ENCODE measurements at regions not wholly inside any gene's neighbourhood (a gene's known extent, or its start where the extent isn't known, plus 50 kb on each side); places are given as distances from the start of the nearest gene placed in this dataset.
"Not testable (repeated sequence)": the region's sequence is repeated elsewhere in the genome, so short reads cannot be mapped to it uniquely, and the experiment has no call there.

GRCh38 chr4:23083391-23083790, 390.7 kb downstream of the GBA3 start:
- H3K36me3 Mint-ChIP-seq: no peaks in the 10 kb centered on the region
- H3K27me3 ChIP-seq (ENCODE audit: control insufficient read depth, insufficient read depth, low read length): no peaks in the 10 kb centered on the region
- no peak overlapping the region for H3K4me3 ChIP-seq (ENCODE audit: low read length)
- no peak overlapping the region for H3K27ac ChIP-seq (ENCODE audit: low read length)
- 62% methylated on average over 2 of the region's 2 CpGs for WGBS (ENCODE audit: insufficient coverage)
- H3K4me1 Mint-ChIP-seq: no peaks in the 10 kb centered on the region
- intact Hi-C loops (cut with micrococcal nuclease): no loop called here
- no peak overlapping the region for H3K4me3 Mint-ChIP-seq
- H3K36me3 ChIP-seq (ENCODE audit: control insufficient read depth, insufficient read depth, low read length): no peaks in the 10 kb centered on the region
- TF ChIP-seq CTCF (IDR thresholded peaks at IDR 0.05): no peak
- H3K27me3 Mint-ChIP-seq (ENCODE audit: low read depth in 2 of 2): no peaks in the 10 kb centered on the region
- ATAC-seq: no peak
- H3K9me3 Mint-ChIP-seq: peaks cover 10 to 12% of the 10 kb centered on the region in 2 donors
- H3K9me3 ChIP-seq (ENCODE audit: control insufficient read depth, insufficient read depth, low read length): peaks cover 11% of the 10 kb centered on the region
- H3K4me1 ChIP-seq (ENCODE audit: control insufficient read depth, insufficient read depth, low read length): no peaks in the 10 kb centered on the region
- no peak for DNase-seq
- no peak overlapping the region for H3K27ac Mint-ChIP-seq

GRCh38 chr4:23080171-23080570, 387.4 kb downstream of the GBA3 start:
- DNase-seq; ATAC-seq; H3K27ac Mint-ChIP-seq; H3K36me3 Mint-ChIP-seq; H3K27me3 Mint-ChIP-seq (ENCODE audit: low read depth in 2 of 2); intact Hi-C loops (cut with micrococcal nuclease); H3K4me1 ChIP-seq (ENCODE audit: control insufficient read depth, insufficient read depth, low read length); H3K4me1 Mint-ChIP-seq; H3K36me3 ChIP-seq (ENCODE audit: control insufficient read depth, insufficient read depth, low read length); H3K27me3 ChIP-seq (ENCODE audit: control insufficient read depth, insufficient read depth, low read length); H3K27ac ChIP-seq (ENCODE audit: low read length); H3K4me3 ChIP-seq (ENCODE audit: low read length); H3K4me3 Mint-ChIP-seq: not testable (repeated sequence)
- 91% methylated on average over 2 of the region's 2 CpGs for WGBS (ENCODE audit: insufficient coverage)
- peaks cover 11% of the 10 kb centered on the region for H3K9me3 ChIP-seq (ENCODE audit: control insufficient read depth, insufficient read depth, low read length)
- H3K9me3 Mint-ChIP-seq: peaks cover 12 to 14% of the 10 kb centered on the region in 2 donors

- no peaks in the 10 kb centered on the region for H3K4me1 ChIP-seq (ENCODE audit: control insufficient read depth, insufficient read depth, low read length)
- intact Hi-C loops (cut with micrococcal nuclease): no loop called here
- H3K36me3 ChIP-seq (ENCODE audit: control insufficient read depth, insufficient read depth, low read length): no peaks in the 10 kb centered on the region
- Mint-ChIP-seq H3K4me1 (no peaks in the 10 kb centered on the region), H3K9me3 (peaks cover 16% of the 10 kb centered on the region in 2 donors), H3K27me3 (ENCODE audit: low read depth in 2 of 2) (no peaks in the 10 kb centered on the region), H3K4me3 (no peak overlapping the region), H3K27ac (no peak overlapping the region), H3K36me3 (peaks cover 4% of the 10 kb centered on the region)
- H3K4me3 ChIP-seq (ENCODE audit: low read length): no peak overlapping the region
- H3K27me3 ChIP-seq (ENCODE audit: control insufficient read depth, insufficient read depth, low read length): no peaks in the 10 kb centered on the region
- DNase-seq (no peak), ATAC-seq (no peak)
- TF ChIP-seq CTCF (IDR thresholded peaks at IDR 0.05): no peak
- peaks cover 2% of the 10 kb centered on the region for H3K9me3 ChIP-seq (ENCODE audit: control insufficient read depth, insufficient read depth, low read length)
- no peak overlapping the region for H3K27ac ChIP-seq (ENCODE audit: low read length)
- 11% methylated on average over 1 of the region's 2 CpGs for WGBS (ENCODE audit: insufficient coverage)
These were observed 378.3 kb downstream of the GBA3 start for GRCh38 chr4:23070848-23071570.

- Mint-ChIP-seq H3K4me1 (no peaks in the 10 kb centered on the region), H3K27me3 (ENCODE audit: low read depth in 2 of 2) (no peaks in the 10 kb centered on the region), H3K36me3 (peaks cover 4% of the 10 kb centered on the region), H3K4me3 (no peak overlapping the region), H3K9me3 (peaks cover 15 to 20% of the 10 kb centered on the region in 2 donors), H3K27ac (no peak overlapping the region)
- intact Hi-C loops (cut with micrococcal nuclease): no loop called here
- no peaks in the 10 kb centered on the region for H3K4me1 ChIP-seq (ENCODE audit: control insufficient read depth, insufficient read depth, low read length)
- no peak overlapping the region for H3K27ac ChIP-seq (ENCODE audit: low read length)
- no peaks in the 10 kb centered on the region for H3K36me3 ChIP-seq (ENCODE audit: control insufficient read depth, insufficient read depth, low read length)
- ATAC-seq: no peak
- H3K9me3 ChIP-seq (ENCODE audit: control insufficient read depth, insufficient read depth, low read length): peaks cover 2% of the 10 kb centered on the region
- no peak for DNase-seq
- WGBS (ENCODE audit: insufficient coverage): 83% methylated on average over 2 of the region's 3 CpGs
- no peaks in the 10 kb centered on the region for H3K27me3 ChIP-seq (ENCODE audit: control insufficient read depth, insufficient read depth, low read length)
- no peak for TF ChIP-seq CTCF (IDR thresholded peaks at IDR 0.05)
- no peak overlapping the region for H3K4me3 ChIP-seq (ENCODE audit: low read length)
These were observed 376.0 kb downstream of the GBA3 start for GRCh38 chr4:23068756-23069155.

All from natural killer cell (primary cell).